ENCODE measurements at regions not wholly inside any gene's neighbourhood (a gene's known extent, or its start where the extent isn't known, plus 50 kb on each side); places are given as distances from the start of the nearest gene placed in this dataset.
"Not testable (repeated sequence)": the region's sequence is repeated elsewhere in the genome, so short reads cannot be mapped to it uniquely, and the experiment has no call there.

GRCh38 chr18:70419526-70419925 lies 130.7 kb downstream of the SOCS6 start:
- DNase-seq (ENCODE audit: low spot score), result no peak

GRCh38 chr18:70418546-70419311 lies 129.9 kb downstream of the SOCS6 start:
- DNase-seq (ENCODE audit: low spot score), result no peak

- no peak for DNase-seq (ENCODE audit: low spot score)
Measured at GRCh38 chr18:70417847-70418246, 129.0 kb downstream of the SOCS6 start.

DNA sequence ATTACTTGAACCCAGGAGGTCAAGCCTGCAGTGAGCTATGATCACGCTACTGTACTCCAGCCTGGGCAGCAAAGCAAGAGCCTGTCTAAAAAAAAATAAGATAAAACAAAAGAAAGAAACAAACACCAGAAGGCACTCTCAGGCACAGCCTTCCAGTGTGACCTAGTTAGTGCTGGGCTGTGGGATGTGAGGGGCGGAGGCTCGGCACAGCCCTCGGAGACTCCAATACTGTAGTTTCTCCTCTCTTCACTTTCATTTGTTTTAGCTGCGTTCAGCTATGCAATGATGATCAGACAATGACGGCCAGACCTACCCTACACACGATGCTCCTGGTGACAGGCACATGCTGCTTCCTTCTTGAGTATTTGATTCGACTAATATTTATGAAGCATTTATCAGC lies 127.7 kb downstream of the SOCS6 start:
- no peak for DNase-seq (ENCODE audit: low spot score)

DNA sequence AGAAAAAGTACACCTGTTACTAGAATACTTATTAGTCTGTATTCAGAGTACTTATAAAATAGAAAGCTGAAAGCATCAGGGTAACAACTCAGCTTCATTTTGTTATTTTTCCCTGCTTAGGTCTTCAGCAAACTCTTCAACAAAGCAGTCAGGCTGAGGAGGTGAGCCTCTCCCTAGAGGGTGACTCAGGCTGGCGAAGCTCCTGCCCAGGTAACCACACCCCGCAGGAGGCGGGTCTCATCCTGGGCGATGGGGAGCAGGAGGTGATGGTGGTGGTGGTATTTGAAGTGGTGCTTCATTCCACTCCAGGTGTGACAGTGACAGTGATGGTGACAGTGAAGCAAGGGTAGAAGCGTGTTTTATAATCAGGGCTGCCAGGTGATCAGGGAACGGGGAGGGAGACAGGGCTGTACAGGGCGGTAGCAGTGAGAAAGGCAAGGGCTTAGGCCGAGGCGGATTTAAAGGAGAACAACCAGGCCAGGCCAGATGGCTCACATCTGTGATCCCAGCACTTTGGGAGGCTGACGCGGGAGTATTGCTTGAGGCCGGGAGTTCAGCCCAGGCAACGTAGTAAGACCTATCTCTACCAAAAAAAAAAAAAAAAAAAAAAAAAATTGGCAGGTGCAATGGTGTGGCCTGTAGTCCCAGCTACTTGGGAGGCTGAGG lies 127.1 kb downstream of the SOCS6 start:
- DNase-seq (ENCODE audit: low spot score), result no peak

DNA sequence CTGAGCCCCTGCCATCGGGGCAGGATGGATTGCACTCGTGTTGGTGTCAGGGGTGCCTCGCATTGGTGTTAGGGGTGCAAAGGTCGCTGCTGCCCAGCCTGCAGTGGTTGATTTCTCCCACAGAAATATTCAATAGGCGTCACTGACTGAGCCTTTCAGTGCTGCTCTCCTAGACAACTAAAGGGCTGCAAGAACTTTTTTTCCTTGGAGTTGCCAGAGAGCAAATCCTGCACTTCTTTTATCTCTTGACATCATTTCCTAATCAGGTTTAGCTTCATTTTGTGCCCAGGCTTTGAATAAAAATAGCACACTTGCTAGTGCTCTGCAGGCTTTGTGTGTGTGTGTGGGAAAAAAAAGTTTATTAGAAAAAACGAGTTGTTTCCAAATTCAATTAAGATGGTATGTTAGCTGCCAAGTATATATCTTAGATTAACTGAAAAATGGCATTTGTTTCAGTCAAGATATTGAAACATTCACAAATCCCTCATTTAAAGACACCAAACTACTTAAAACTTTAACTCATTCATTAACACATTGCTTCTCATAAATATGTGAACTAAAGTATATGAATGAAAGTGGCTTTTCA lies 125.6 kb downstream of the SOCS6 start:
- no peak for DNase-seq (ENCODE audit: low spot score)

DNA sequence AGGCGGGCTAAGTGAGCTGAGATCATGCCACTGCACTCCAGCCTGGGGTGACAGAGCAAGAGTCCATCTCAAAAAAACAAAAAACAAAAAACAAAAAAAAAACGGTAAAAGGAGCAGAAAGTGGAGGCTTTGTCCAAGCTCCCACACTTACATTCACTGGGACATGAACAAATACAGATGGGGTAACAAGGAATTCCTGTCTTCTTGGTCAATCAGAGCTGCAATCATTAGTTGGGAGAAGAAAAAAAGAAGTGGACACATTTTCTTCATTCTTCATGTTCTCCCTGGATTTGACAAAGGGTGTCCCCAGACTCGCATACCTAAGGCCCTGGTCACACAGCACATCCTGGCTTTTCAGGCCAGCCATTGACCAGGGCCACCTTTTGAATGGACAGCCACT lies 124.6 kb downstream of the SOCS6 start:
- no peak for DNase-seq (ENCODE audit: low spot score)

GRCh38 chr18:70411876-70412435 lies 123.1 kb downstream of the SOCS6 start:
- DNase-seq (ENCODE audit: low spot score), result no peak

- no peak for DNase-seq (ENCODE audit: low spot score)
Measured at GRCh38 chr18:70411307-70411706, 122.5 kb downstream of the SOCS6 start.

- no peak for DNase-seq (ENCODE audit: low spot score)
Measured at GRCh38 chr18:70405052-70405451, 116.2 kb downstream of the SOCS6 start.

DNA sequence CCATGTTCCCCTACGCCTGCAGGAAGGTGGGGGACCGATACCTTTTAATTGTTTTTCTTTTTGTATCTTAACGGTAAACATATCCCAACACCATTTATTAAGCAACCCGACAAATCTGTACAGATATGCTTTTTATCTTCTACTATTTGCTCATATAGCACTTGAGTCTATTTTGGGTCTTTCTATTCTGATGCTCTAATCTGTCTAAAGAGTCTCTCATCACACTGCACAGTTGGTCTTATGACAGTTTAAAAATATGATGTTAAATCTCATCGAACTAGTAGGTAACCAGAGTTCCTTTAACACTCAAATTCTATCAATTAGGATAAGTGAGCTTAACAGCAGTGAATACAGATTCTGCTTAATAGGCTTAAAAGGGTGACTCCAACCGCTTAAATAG lies 111.6 kb downstream of the SOCS6 start:
- no peak for DNase-seq (ENCODE audit: low spot score)

- DNase-seq (ENCODE audit: low spot score), result no peak
Measured at GRCh38 chr18:70398076-70398475, 109.2 kb downstream of the SOCS6 start.

GRCh38 chr18:70397259-70397925 lies 108.5 kb downstream of the SOCS6 start:
- no peak for DNase-seq (ENCODE audit: low spot score)

- DNase-seq (ENCODE audit: low spot score), result not testable (repeated sequence)
Measured at GRCh38 chr18:70395771-70396170, 106.9 kb downstream of the SOCS6 start.

GRCh38 chr18:70394672-70395071 lies 105.8 kb downstream of the SOCS6 start:
- DNase-seq (ENCODE audit: low spot score), result no peak

- DNase-seq (ENCODE audit: low spot score), result no peak
Measured at GRCh38 chr18:70390371-70391090, 101.7 kb downstream of the SOCS6 start.

GRCh38 chr18:70389036-70389435 lies 100.2 kb downstream of the SOCS6 start:
- not testable (repeated sequence) for DNase-seq (ENCODE audit: low spot score)

DNA sequence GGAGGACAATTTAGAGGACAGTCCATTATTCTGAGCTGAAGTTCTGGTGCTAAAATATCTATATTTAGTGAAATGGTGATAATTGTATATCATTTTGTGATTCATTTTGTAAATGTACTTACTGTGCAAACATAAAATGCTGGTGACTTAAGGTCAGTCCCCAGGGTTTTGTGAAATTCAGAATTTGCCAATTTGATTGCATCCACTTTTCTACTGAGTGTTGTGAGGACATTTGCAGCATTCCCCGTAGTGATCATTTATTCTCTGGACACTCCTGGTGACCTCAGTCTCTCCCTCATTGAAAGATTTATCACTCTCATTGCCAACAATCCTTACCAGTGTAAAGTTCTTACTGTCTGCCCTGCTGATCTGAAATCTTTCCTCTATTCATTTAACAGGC lies 98.2 kb downstream of the SOCS6 start:
- no peak for DNase-seq (ENCODE audit: low spot score)

GRCh38 chr18:70386582-70386981 lies 97.7 kb downstream of the SOCS6 start:
- DNase-seq (ENCODE audit: low spot score), result no peak

- no peak for DNase-seq (ENCODE audit: low spot score)
Measured at GRCh38 chr18:70385474-70385873, 96.6 kb downstream of the SOCS6 start.

GRCh38 chr18:70384181-70384790 lies 95.4 kb downstream of the SOCS6 start:
- no peak for DNase-seq (ENCODE audit: low spot score)
